ENCODE measurements at regions not wholly inside any gene's neighbourhood (a gene's known extent, or its start where the extent isn't known, plus 50 kb on each side); places are given as distances from the start of the nearest gene placed in this dataset.

DNA sequence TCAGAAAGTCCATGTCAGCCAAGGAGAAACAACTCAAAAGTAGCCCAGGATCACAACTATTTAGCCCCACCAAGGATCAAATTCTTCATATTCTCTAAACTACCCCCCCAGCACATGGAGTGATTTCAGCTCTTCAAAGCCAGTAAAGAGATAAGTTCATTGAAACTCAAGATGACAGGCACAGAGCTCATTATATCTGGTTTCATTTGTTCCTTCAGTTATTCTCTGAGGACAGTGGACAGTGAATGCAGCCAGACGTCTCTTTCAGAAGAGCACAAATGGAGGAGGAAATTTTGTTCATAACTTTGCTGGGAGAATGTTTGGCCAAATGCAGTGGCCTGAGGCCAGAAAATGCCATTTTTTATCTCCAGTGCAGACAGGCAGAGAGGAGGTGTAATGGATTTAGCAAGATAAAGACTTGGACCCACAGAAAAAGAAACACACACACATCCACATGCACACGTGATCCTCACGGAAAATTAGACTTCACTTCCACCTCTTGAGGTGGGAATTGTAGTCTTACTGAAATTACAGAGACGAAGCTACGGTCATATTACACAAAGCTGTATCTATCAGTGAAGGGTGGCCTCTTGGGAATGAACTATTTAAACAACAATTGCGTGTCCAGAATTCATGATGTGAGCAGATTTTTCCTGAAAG, 64.6 kb downstream of the HES1 start:
- no peak for TF ChIP-seq POLR2A (IDR thresholded peaks at IDR 0.05; ENCODE audit: low read depth, low read length)
- no peak for TF ChIP-seq POLR2AphosphoS5 (IDR thresholded peaks at IDR 0.05; ENCODE audit: low read depth, low read length)
- no peak for TF ChIP-seq TAF1 (IDR thresholded peaks at IDR 0.05; ENCODE audit: low read depth, low read length)
- TF ChIP-seq SPI1 (IDR thresholded peaks at IDR 0.05; ENCODE audit: low read depth, low read length): no peak
- TF ChIP-seq PAX5 (IDR thresholded peaks at IDR 0.05; ENCODE audit: insufficient read depth, low read length, severe bottlenecking): no peak
- no peak for TF ChIP-seq POU2F2 (IDR thresholded peaks at IDR 0.05; ENCODE audit: low read depth, low read length)

Measured in GM12891 (cell line).